ENCODE measurements at regions not wholly inside any gene's neighbourhood (a gene's known extent, or its start where the extent isn't known, plus 50 kb on each side); places are given as distances from the start of the nearest gene placed in this dataset.
"Not testable (repeated sequence)": the region's sequence is repeated elsewhere in the genome, so short reads cannot be mapped to it uniquely, and the experiment has no call there.

GRCh38 chr6:139697856-139698255 is 323.4 kb upstream of the CITED2 start:
- not testable (repeated sequence) for TF ChIP-seq POLR2A, CTCF (IDR thresholded peaks at IDR 0.05)
